SK-N-SH (cell line): ENCODE measurements at regions not wholly inside any gene's neighbourhood (a gene's known extent, or its start where the extent isn't known, plus 50 kb on each side); places are given as distances from the start of the nearest gene placed in this dataset.

Experiments used
- CTCF ChIA-PET: fragments of 300-600, 350-600 bp; formaldehyde crosslinking; extraction: SDS; loops from one replicate; lab custom pipeline; 2021; lab: Yijun Ruan, JAX
- POLR2A ChIA-PET: fragments of 350-600 bp; sonication (Branson Sonifier 250); formaldehyde crosslinking; extraction: SDS; loops from one replicate; lab custom pipeline; 2020; ENCODE audit warnings: antibody characterized with exemption, inconsistent platforms; lab: Yijun Ruan, JAX
- DNase-seq: peaks from one replicate; pipeline ENCODE4 v3.0.0; 2012
- H2AFZ ChIP-seq: fragments of 200-600 bp; sonication (generic); 2 replicates; pipeline ENCODE4 v1.8.1; 2016; ENCODE audit warnings: antibody characterized with exemption, mild to moderate bottlenecking, low read depth
- H3F3A ChIP-seq: fragments of 200-600 bp; sonication (generic); replicated peaks from 2 replicates; pipeline ENCODE3; 2016; ENCODE audit warnings: antibody characterized with exemption, mild to moderate bottlenecking; ENCODE audit not compliant: insufficient read depth
- H3K27ac ChIP-seq, 2 experiments: fragments of 200-500 bp in 1 of 2; fragments of 200-600 bp in 1 of 2; sonication (Bioruptor generic) in 1 of 2; sonication (generic), shearing (Covaris generic) in 1 of 2; 2 replicates each; pipeline versions ENCODE4 v1.5.1 to v1.6.1; 2014 to 2016; ENCODE audit warnings: low read depth in 2 of 2, inconsistent platforms in 1 of 2, low read length in 1 of 2, mild to moderate bottlenecking in 1 of 2, mixed read lengths in 1 of 2
- H3K27me3 ChIP-seq: fragments of 200-600 bp; sonication (generic), shearing (Covaris generic); 2 replicates; pipeline ENCODE4 v1.6.1; 2016; ENCODE audit warnings: mixed run types; ENCODE audit not compliant: insufficient read depth
- H3K36me3 ChIP-seq, 2 experiments: fragments of 200-500 bp in 1 of 2; fragments of 200-600 bp in 1 of 2; sonication (Bioruptor generic) in 1 of 2; sonication (generic) in 1 of 2; replicated peaks in 1 of 2; 2 replicates each; pipeline versions ENCODE3 to v1.5.1; 2014 to 2016; ENCODE audit warnings: low read length in 1 of 2, mild to moderate bottlenecking in 1 of 2; ENCODE audit not compliant: insufficient read depth in 2 of 2, control insufficient read depth in 1 of 2
- H3K4me1 ChIP-seq, 2 experiments: fragments of 200-500 bp in 1 of 2; fragments of 200-600 bp in 1 of 2; sonication (Bioruptor generic) in 1 of 2; sonication (generic), shearing (Covaris generic) in 1 of 2; 2 replicates each; pipeline versions ENCODE4 v1.5.1 to v1.6.1; 2014 to 2016; ENCODE audit warnings: low read depth in 1 of 2, low read length in 1 of 2, mixed run types in 1 of 2; ENCODE audit not compliant: insufficient read depth in 2 of 2, control insufficient read depth in 1 of 2
- H3K4me2 ChIP-seq: fragments of 200-600 bp; sonication (generic), shearing (Covaris generic); 2 replicates; pipeline ENCODE4 v1.6.1; 2017; ENCODE audit warnings: mixed run types
- H3K4me3 ChIP-seq, 2 experiments: fragments of 200-500 bp in 1 of 2; fragments of 200-600 bp in 1 of 2; sonication (Bioruptor generic) in 1 of 2; sonication (generic), shearing (Covaris generic) in 1 of 2; 2 replicates each; pipeline versions ENCODE4 v1.5.1 to v1.8.1; 2014 to 2016; ENCODE audit warnings: low read depth in 2 of 2, inconsistent platforms in 1 of 2, low read length in 1 of 2, mild to moderate bottlenecking in 1 of 2, mixed read lengths in 1 of 2, moderate library complexity in 1 of 2
- H3K79me2 ChIP-seq: fragments of 200-600 bp; sonication (generic); 2 replicates; pipeline ENCODE4 v1.8.1; 2017; ENCODE audit warnings: mild to moderate bottlenecking; ENCODE audit not compliant: insufficient read depth
- H3K9ac ChIP-seq: fragments of 200-600 bp; sonication (generic); 2 replicates; pipeline ENCODE4 v1.6.1; 2017; ENCODE audit warnings: mixed run types
- H3K9me2 ChIP-seq: fragments of 200-600 bp; sonication (generic); 2 replicates; pipeline ENCODE4 v1.6.1; 2017; ENCODE audit warnings: mixed run types
- H3K9me3 ChIP-seq: fragments of 200-600 bp; sonication (generic); 2 replicates; pipeline ENCODE4 v1.6.1; 2017; ENCODE audit warnings: mixed run types, mild to moderate bottlenecking, moderate library complexity
- H4K20me1 ChIP-seq: fragments of 200-600 bp; sonication (generic); 2 replicates; pipeline ENCODE4 v1.6.1; 2017; ENCODE audit warnings: mild to moderate bottlenecking, mixed run types; ENCODE audit not compliant: insufficient read depth
- CHD2 ChIP-seq: fragments of 150-350 bp; IDR thresholded peaks from 2 replicates; pipeline ENCODE4 v1.6.1; 2018; ENCODE audit warnings: low read length; ENCODE audit not compliant: partially characterized antibody
- CTCF ChIP-seq: fragments of 200-600 bp; sonication (generic); IDR thresholded peaks from 2 replicates; pipeline ENCODE4 v1.6.1; 2017; ENCODE audit warnings: antibody characterized with exemption, mild to moderate bottlenecking, moderate library complexity
- ELF1 ChIP-seq: IDR thresholded peaks from 2 replicates; pipeline ENCODE4 v1.4.0; 2012
- EZH2phosphoT487 ChIP-seq: fragments of 200-600 bp; sonication (generic); IDR thresholded peaks from 2 replicates; pipeline ENCODE4 v1.6.1; 2017; ENCODE audit warnings: low read depth, mixed run types, mild to moderate bottlenecking, antibody characterized with exemption, moderate library complexity, borderline replicate concordance
- FOSL2 ChIP-seq: IDR thresholded peaks from 2 replicates; pipeline ENCODE4 v1.4.0; 2012; ENCODE audit warnings: low read depth, mild to moderate bottlenecking, moderate library complexity, borderline replicate concordance
- FOXJ3 ChIP-seq: sonication (generic); formaldehyde crosslinking; IDR thresholded peaks from 2 replicates; pipeline ENCODE4 v1.5.1; 2020; ENCODE audit warnings: mild to moderate bottlenecking, missing genetic modification reagents
- GABPA ChIP-seq: IDR thresholded peaks from 2 replicates; pipeline ENCODE4 v1.4.0; 2012; ENCODE audit warnings: low read depth, mild to moderate bottlenecking
- GATA2 ChIP-seq: sonication (generic); formaldehyde crosslinking; IDR thresholded peaks from 2 replicates; pipeline ENCODE4 v1.5.0; 2020; ENCODE audit warnings: mild to moderate bottlenecking, missing genetic modification reagents
- MAX ChIP-seq: IDR thresholded peaks from 2 replicates; pipeline ENCODE4 v1.4.0; 2012; ENCODE audit warnings: low read depth
- MEF2A ChIP-seq: IDR thresholded peaks from 2 replicates; pipeline ENCODE4 v1.4.0; 2012; ENCODE audit warnings: low read depth, borderline replicate concordance
- MXI1 ChIP-seq: IDR thresholded peaks from 2 replicates; pipeline ENCODE4 v1.6.1; 2012; ENCODE audit warnings: mild to moderate bottlenecking, low read depth, low read length, improper control_type of control experiment
- NFIC ChIP-seq: IDR thresholded peaks from 2 replicates; pipeline ENCODE4 v1.4.0; 2012; ENCODE audit warnings: borderline replicate concordance
- NRF1 ChIP-seq: IDR thresholded peaks from 2 replicates; pipeline ENCODE4 v1.6.1; 2012; ENCODE audit warnings: low read depth, mild to moderate bottlenecking, low read length
- PBX3 ChIP-seq: IDR thresholded peaks from 2 replicates; pipeline ENCODE4; 2012
- POLR2AphosphoS5 ChIP-seq: IDR thresholded peaks from 2 replicates; pipeline ENCODE4 v1.6.1; 2012; ENCODE audit warnings: low read depth, low read length
- RFX5 ChIP-seq: IDR thresholded peaks from 2 replicates; pipeline ENCODE4 v1.6.1; 2012; ENCODE audit warnings: mild to moderate bottlenecking, improper control_type of control experiment, low read length
- RXRA ChIP-seq: IDR thresholded peaks from 2 replicates; pipeline ENCODE4 v1.4.0; 2012; ENCODE audit warnings: low read depth, mild to moderate bottlenecking, borderline replicate concordance
- SIN3A ChIP-seq: IDR thresholded peaks from 2 replicates; pipeline ENCODE4 v1.6.1; 2012; ENCODE audit warnings: low read depth, mild to moderate bottlenecking, low read length, moderate library complexity, borderline replicate concordance
- SMC3 ChIP-seq: IDR thresholded peaks from 2 replicates; pipeline ENCODE4 v1.6.1; 2012; ENCODE audit warnings: low read depth, low read length, improper control_type of control experiment
- TAF1 ChIP-seq: IDR thresholded peaks from 2 replicates; pipeline ENCODE4 v1.6.1; 2012; ENCODE audit warnings: low read depth, mild to moderate bottlenecking, low read length, moderate library complexity, borderline replicate concordance
- TCF12 ChIP-seq: IDR thresholded peaks from 2 replicates; pipeline ENCODE4 v1.4.0; 2012
- TEAD4 ChIP-seq: IDR thresholded peaks from 2 replicates; pipeline ENCODE4 v1.4.0; 2012; ENCODE audit warnings: mild to moderate bottlenecking, borderline replicate concordance; ENCODE audit not compliant: insufficient read depth
- USF2 ChIP-seq: fragments of 150-350 bp; IDR thresholded peaks from 2 replicates; pipeline ENCODE4 v1.6.1; 2017; ENCODE audit warnings: antibody characterized with exemption, low read length, low read depth, borderline replicate concordance
- YY1 ChIP-seq: IDR thresholded peaks from 2 replicates; pipeline ENCODE4 v1.4.0; 2012; ENCODE audit warnings: low read depth, mild to moderate bottlenecking
- WGBS: methylation state at CpG from one replicate; pipeline ENCODE4 v1.1.6; 2017; ENCODE audit warnings: low lambda C conversion rate; 5-methylcytosine and 5-hydroxymethylcytosine counted together

GRCh38 chr6:88545991-88546390, 379.8 kb upstream of the CNR1 start:
- no peaks in the 10 kb centered on the region for H3K4me1 ChIP-seq
- H3K36me3 ChIP-seq = no peaks in the 10 kb centered on the region
- ChIA-PET POLR2A (no interaction called here), CTCF (no interaction called here)
- no peaks in the 10 kb centered on the region for H3K79me2 ChIP-seq
- H3F3A ChIP-seq = no peaks in the 10 kb centered on the region
- H3K4me3 ChIP-seq = no peak overlapping the region
- no peak overlapping the region for H3K27ac ChIP-seq
- DNase-seq = no peak
- no peaks in the 10 kb centered on the region for H4K20me1 ChIP-seq
- WGBS = 21% methylated on average over 4 of the region's 4 CpGs
- no peaks in the 10 kb centered on the region for H3K27me3 ChIP-seq
- no peaks in the 10 kb centered on the region for H3K9me3 ChIP-seq
- no peaks in the 10 kb centered on the region for H3K9me2 ChIP-seq
- no peak overlapping the region for H3K9ac ChIP-seq
- TF ChIP-seq SMC3 (no peak), EZH2phosphoT487 (no peak), MEF2A (no peak), MXI1 (no peak), MAX (no peak), RFX5 (no peak), CTCF (no peak), POLR2AphosphoS5 (no peak), NRF1 (no peak), TEAD4 (no peak), CHD2 (no peak), USF2 (no peak), TCF12 (no peak)
- H2AFZ ChIP-seq = no peak overlapping the region
- H3K4me2 ChIP-seq = no peak overlapping the region

- no peaks in the 10 kb centered on the region for H3K4me1 ChIP-seq
- H3F3A ChIP-seq = no peaks in the 10 kb centered on the region
- H3K9ac ChIP-seq = no peak overlapping the region
- H3K27me3 ChIP-seq = no peaks in the 10 kb centered on the region
- POLR2A ChIA-PET = no interaction called here
- no peak overlapping the region for H2AFZ ChIP-seq
- CTCF ChIA-PET = interaction anchor here (1.0 kb wide), 1 partner anchor 236 kb away, joined by 3 read pairs; no protein-coding TSS in a partner anchor
- 22% methylated on average over 4 of the region's 4 CpGs for WGBS
- H4K20me1 ChIP-seq = no peaks in the 10 kb centered on the region
- H3K9me2 ChIP-seq = no peaks in the 10 kb centered on the region
- DNase-seq = no peak
- no peak overlapping the region for H3K4me2 ChIP-seq
- no peaks in the 10 kb centered on the region for H3K9me3 ChIP-seq
- no peaks in the 10 kb centered on the region for H3K79me2 ChIP-seq
- no peaks in the 10 kb centered on the region for H3K36me3 ChIP-seq
- no peak overlapping the region for H3K4me3 ChIP-seq
- no peak overlapping the region for H3K27ac ChIP-seq
- TF ChIP-seq POLR2AphosphoS5 (no peak), ELF1 (no peak), SIN3A (no peak), MAX (no peak), SMC3 (no peak), YY1 (no peak), FOXJ3 (no peak), NFIC (no peak), GATA2 (CRISPR knock-in tag) (no peak), USF2 (no peak), TAF1 (no peak), TEAD4 (no peak), FOSL2 (no peak), RXRA (no peak), PBX3 (no peak), MXI1 (no peak), GABPA (no peak)
Observed at GRCh38 chr6:88544986-88545612, 379.0 kb upstream of the CNR1 start.
